ENCODE measurements at regions not wholly inside any gene's neighbourhood (a gene's known extent, or its start where the extent isn't known, plus 50 kb on each side); places are given as distances from the start of the nearest gene placed in this dataset.

GRCh38 chr4:130675266-130675665, 1579.3 kb downstream of the C4orf33 start:
- TF ChIP-seq POLR2A (IDR thresholded peaks at IDR 0.05): no peak
- TF ChIP-seq, protein P1, sequence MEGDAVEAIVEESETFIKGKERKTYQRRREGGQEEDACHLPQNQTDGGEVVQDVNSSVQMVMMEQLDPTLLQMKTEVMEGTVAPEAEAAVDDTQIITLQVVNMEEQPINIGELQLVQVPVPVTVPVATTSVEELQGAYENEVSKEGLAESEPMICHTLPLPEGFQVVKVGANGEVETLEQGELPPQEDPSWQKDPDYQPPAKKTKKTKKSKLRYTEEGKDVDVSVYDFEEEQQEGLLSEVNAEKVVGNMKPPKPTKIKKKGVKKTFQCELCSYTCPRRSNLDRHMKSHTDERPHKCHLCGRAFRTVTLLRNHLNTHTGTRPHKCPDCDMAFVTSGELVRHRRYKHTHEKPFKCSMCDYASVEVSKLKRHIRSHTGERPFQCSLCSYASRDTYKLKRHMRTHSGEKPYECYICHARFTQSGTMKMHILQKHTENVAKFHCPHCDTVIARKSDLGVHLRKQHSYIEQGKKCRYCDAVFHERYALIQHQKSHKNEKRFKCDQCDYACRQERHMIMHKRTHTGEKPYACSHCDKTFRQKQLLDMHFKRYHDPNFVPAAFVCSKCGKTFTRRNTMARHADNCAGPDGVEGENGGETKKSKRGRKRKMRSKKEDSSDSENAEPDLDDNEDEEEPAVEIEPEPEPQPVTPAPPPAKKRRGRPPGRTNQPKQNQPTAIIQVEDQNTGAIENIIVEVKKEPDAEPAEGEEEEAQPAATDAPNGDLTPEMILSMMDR (IDR thresholded peaks at IDR 0.05): no peak

All from testis (tissue), 2 donors.